SK-N-SH (cell line): ENCODE measurements at regions not wholly inside any gene's neighbourhood (a gene's known extent, or its start where the extent isn't known, plus 50 kb on each side); places are given as distances from the start of the nearest gene placed in this dataset.

Source experiments
- CTCF ChIA-PET: fragments of 300-600, 350-600 bp; formaldehyde crosslinking; extraction: SDS; loops from one replicate; lab custom pipeline; 2021; lab: Yijun Ruan, JAX
- POLR2A ChIA-PET: fragments of 350-600 bp; sonication (Branson Sonifier 250); formaldehyde crosslinking; extraction: SDS; loops from one replicate; lab custom pipeline; 2020; ENCODE audit warnings: antibody characterized with exemption, inconsistent platforms; lab: Yijun Ruan, JAX
- DNase-seq: peaks from one replicate; pipeline ENCODE4 v3.0.0; 2012
- H2AFZ ChIP-seq: fragments of 200-600 bp; sonication (generic); 2 replicates; pipeline ENCODE4 v1.8.1; 2016; ENCODE audit warnings: antibody characterized with exemption, mild to moderate bottlenecking, low read depth
- H3F3A ChIP-seq: fragments of 200-600 bp; sonication (generic); replicated peaks from 2 replicates; pipeline ENCODE3; 2016; ENCODE audit warnings: antibody characterized with exemption, mild to moderate bottlenecking; ENCODE audit not compliant: insufficient read depth
- H3K27ac ChIP-seq, 2 experiments: fragments of 200-500 bp in 1 of 2; fragments of 200-600 bp in 1 of 2; sonication (Bioruptor generic) in 1 of 2; sonication (generic), shearing (Covaris generic) in 1 of 2; 2 replicates each; pipeline versions ENCODE4 v1.5.1 to v1.6.1; 2014 to 2016; ENCODE audit warnings: low read depth in 2 of 2, inconsistent platforms in 1 of 2, low read length in 1 of 2, mild to moderate bottlenecking in 1 of 2, mixed read lengths in 1 of 2
- H3K27me3 ChIP-seq: fragments of 200-600 bp; sonication (generic), shearing (Covaris generic); 2 replicates; pipeline ENCODE4 v1.6.1; 2016; ENCODE audit warnings: mixed run types; ENCODE audit not compliant: insufficient read depth
- H3K36me3 ChIP-seq, 2 experiments: fragments of 200-500 bp in 1 of 2; fragments of 200-600 bp in 1 of 2; sonication (Bioruptor generic) in 1 of 2; sonication (generic) in 1 of 2; replicated peaks in 1 of 2; 2 replicates each; pipeline versions ENCODE3 to v1.5.1; 2014 to 2016; ENCODE audit warnings: low read length in 1 of 2, mild to moderate bottlenecking in 1 of 2; ENCODE audit not compliant: insufficient read depth in 2 of 2, control insufficient read depth in 1 of 2
- H3K4me1 ChIP-seq, 2 experiments: fragments of 200-500 bp in 1 of 2; fragments of 200-600 bp in 1 of 2; sonication (Bioruptor generic) in 1 of 2; sonication (generic), shearing (Covaris generic) in 1 of 2; 2 replicates each; pipeline versions ENCODE4 v1.5.1 to v1.6.1; 2014 to 2016; ENCODE audit warnings: low read depth in 1 of 2, low read length in 1 of 2, mixed run types in 1 of 2; ENCODE audit not compliant: insufficient read depth in 2 of 2, control insufficient read depth in 1 of 2
- H3K4me2 ChIP-seq: fragments of 200-600 bp; sonication (generic), shearing (Covaris generic); 2 replicates; pipeline ENCODE4 v1.6.1; 2017; ENCODE audit warnings: mixed run types
- H3K4me3 ChIP-seq, 2 experiments: fragments of 200-500 bp in 1 of 2; fragments of 200-600 bp in 1 of 2; sonication (Bioruptor generic) in 1 of 2; sonication (generic), shearing (Covaris generic) in 1 of 2; 2 replicates each; pipeline versions ENCODE4 v1.5.1 to v1.8.1; 2014 to 2016; ENCODE audit warnings: low read depth in 2 of 2, inconsistent platforms in 1 of 2, low read length in 1 of 2, mild to moderate bottlenecking in 1 of 2, mixed read lengths in 1 of 2, moderate library complexity in 1 of 2
- H3K79me2 ChIP-seq: fragments of 200-600 bp; sonication (generic); 2 replicates; pipeline ENCODE4 v1.8.1; 2017; ENCODE audit warnings: mild to moderate bottlenecking; ENCODE audit not compliant: insufficient read depth
- H3K9ac ChIP-seq: fragments of 200-600 bp; sonication (generic); 2 replicates; pipeline ENCODE4 v1.6.1; 2017; ENCODE audit warnings: mixed run types
- H3K9me2 ChIP-seq: fragments of 200-600 bp; sonication (generic); 2 replicates; pipeline ENCODE4 v1.6.1; 2017; ENCODE audit warnings: mixed run types
- H3K9me3 ChIP-seq: fragments of 200-600 bp; sonication (generic); 2 replicates; pipeline ENCODE4 v1.6.1; 2017; ENCODE audit warnings: mixed run types, mild to moderate bottlenecking, moderate library complexity
- H4K20me1 ChIP-seq: fragments of 200-600 bp; sonication (generic); 2 replicates; pipeline ENCODE4 v1.6.1; 2017; ENCODE audit warnings: mild to moderate bottlenecking, mixed run types; ENCODE audit not compliant: insufficient read depth
- CHD2 ChIP-seq: fragments of 150-350 bp; IDR thresholded peaks from 2 replicates; pipeline ENCODE4 v1.6.1; 2018; ENCODE audit warnings: low read length; ENCODE audit not compliant: partially characterized antibody
- ELF1 ChIP-seq: IDR thresholded peaks from 2 replicates; pipeline ENCODE4 v1.4.0; 2012
- EP300 ChIP-seq, 2 experiments: IDR thresholded peaks; 2 replicates each; pipeline versions ENCODE4 v1.4.0 to v1.6.1; 2012; ENCODE audit warnings: borderline replicate concordance in 1 of 2, low read depth in 1 of 2, low read length in 1 of 2
- EZH2phosphoT487 ChIP-seq: fragments of 200-600 bp; sonication (generic); IDR thresholded peaks from 2 replicates; pipeline ENCODE4 v1.6.1; 2017; ENCODE audit warnings: low read depth, mixed run types, mild to moderate bottlenecking, antibody characterized with exemption, moderate library complexity, borderline replicate concordance
- FOSL2 ChIP-seq: IDR thresholded peaks from 2 replicates; pipeline ENCODE4 v1.4.0; 2012; ENCODE audit warnings: low read depth, mild to moderate bottlenecking, moderate library complexity, borderline replicate concordance
- FOXJ3 ChIP-seq: sonication (generic); formaldehyde crosslinking; IDR thresholded peaks from 2 replicates; pipeline ENCODE4 v1.5.1; 2020; ENCODE audit warnings: mild to moderate bottlenecking, missing genetic modification reagents
- GABPA ChIP-seq: IDR thresholded peaks from 2 replicates; pipeline ENCODE4 v1.4.0; 2012; ENCODE audit warnings: low read depth, mild to moderate bottlenecking
- GATA2 ChIP-seq: sonication (generic); formaldehyde crosslinking; IDR thresholded peaks from 2 replicates; pipeline ENCODE4 v1.5.0; 2020; ENCODE audit warnings: mild to moderate bottlenecking, missing genetic modification reagents
- IRF3 ChIP-seq: fragments of 150-350 bp; IDR thresholded peaks from 2 replicates; pipeline ENCODE4 v1.6.1; 2016; ENCODE audit warnings: mild to moderate bottlenecking, low read depth, low read length
- MAX ChIP-seq: IDR thresholded peaks from 2 replicates; pipeline ENCODE4 v1.4.0; 2012; ENCODE audit warnings: low read depth
- MEF2A ChIP-seq: IDR thresholded peaks from 2 replicates; pipeline ENCODE4 v1.4.0; 2012; ENCODE audit warnings: low read depth, borderline replicate concordance
- MXI1 ChIP-seq: IDR thresholded peaks from 2 replicates; pipeline ENCODE4 v1.6.1; 2012; ENCODE audit warnings: mild to moderate bottlenecking, low read depth, low read length, improper control_type of control experiment
- NFIC ChIP-seq: IDR thresholded peaks from 2 replicates; pipeline ENCODE4 v1.4.0; 2012; ENCODE audit warnings: borderline replicate concordance
- NRF1 ChIP-seq: IDR thresholded peaks from 2 replicates; pipeline ENCODE4 v1.6.1; 2012; ENCODE audit warnings: low read depth, mild to moderate bottlenecking, low read length
- RCOR1 ChIP-seq: fragments of 150-350 bp; IDR thresholded peaks from 2 replicates; pipeline ENCODE4 v1.6.1; 2017; ENCODE audit warnings: antibody characterized with exemption, low read length
- REST ChIP-seq: IDR thresholded peaks from 2 replicates; pipeline ENCODE4 v1.6.1; 2012; ENCODE audit warnings: mild to moderate bottlenecking, low read depth, low read length, moderate library complexity
- RXRA ChIP-seq: IDR thresholded peaks from 2 replicates; pipeline ENCODE4 v1.4.0; 2012; ENCODE audit warnings: low read depth, mild to moderate bottlenecking, borderline replicate concordance
- TAF1 ChIP-seq: IDR thresholded peaks from 2 replicates; pipeline ENCODE4 v1.6.1; 2012; ENCODE audit warnings: low read depth, mild to moderate bottlenecking, low read length, moderate library complexity, borderline replicate concordance
- TCF12 ChIP-seq: IDR thresholded peaks from 2 replicates; pipeline ENCODE4 v1.4.0; 2012
- YY1 ChIP-seq: IDR thresholded peaks from 2 replicates; pipeline ENCODE4 v1.4.0; 2012; ENCODE audit warnings: low read depth, mild to moderate bottlenecking
- WGBS: methylation state at CpG from one replicate; pipeline ENCODE4 v1.1.6; 2017; ENCODE audit warnings: low lambda C conversion rate; 5-methylcytosine and 5-hydroxymethylcytosine counted together

- POLR2A ChIA-PET, result no interaction called here
Measured at GRCh38 chr2:220913384-220913783, 658.7 kb downstream of the EPHA4 start.

GRCh38 chr2:220915092-220915623 lies 656.9 kb downstream of the EPHA4 start:
- ChIA-PET CTCF (no interaction called here), POLR2A (no interaction called here)
- H4K20me1 ChIP-seq, result no peaks in the 10 kb centered on the region
- H3K4me2 ChIP-seq, result no peak overlapping the region
- no peaks in the 10 kb centered on the region for H3K4me1 ChIP-seq
- H3K4me3 ChIP-seq, result no peak overlapping the region
- H3K27me3 ChIP-seq, result no peaks in the 10 kb centered on the region
- TF ChIP-seq GATA2 (CRISPR knock-in tag) (no peak), MAX (no peak), YY1 (no peak), IRF3 (no peak), EZH2phosphoT487 (no peak), TCF12 (no peak), FOSL2 (no peak), EP300 (IDR thresholded peaks at IDR 0.05; ENCODE audit: borderline replicate concordance in 1 of 2, low read depth in 1 of 2, low read length in 1 of 2) (no peak), RXRA (no peak), NRF1 (no peak), TAF1 (no peak), RCOR1 (no peak), GABPA (no peak), MXI1 (no peak), ELF1 (no peak), CHD2 (no peak), REST (no peak), FOXJ3 (no peak), MEF2A (no peak), NFIC (no peak)
- 5% methylated on average over 2 of the region's 2 CpGs for WGBS
- H2AFZ ChIP-seq, result no peak overlapping the region
- H3K9ac ChIP-seq, result no peak overlapping the region
- no peaks in the 10 kb centered on the region for H3K9me3 ChIP-seq
- no peak for DNase-seq
- no peak overlapping the region for H3K27ac ChIP-seq
- H3K9me2 ChIP-seq, result no peaks in the 10 kb centered on the region
- no peaks in the 10 kb centered on the region for H3K79me2 ChIP-seq
- no peaks in the 10 kb centered on the region for H3F3A ChIP-seq
- no peaks in the 10 kb centered on the region for H3K36me3 ChIP-seq

More at GRCh38 chr2:220913384-220913783, 658.7 kb downstream of the EPHA4 start:
- Histone ChIP-seq H3K4me2 (no peak overlapping the region), H3K36me3 (no peaks in the 10 kb centered on the region), H3F3A (no peaks in the 10 kb centered on the region), H3K4me3 (no peak overlapping the region), H3K9me3 (no peaks in the 10 kb centered on the region), H2AFZ (no peak overlapping the region), H3K79me2 (no peaks in the 10 kb centered on the region), H3K9me2 (no peaks in the 10 kb centered on the region), H3K4me1 (no peaks in the 10 kb centered on the region), H3K27ac (no peak overlapping the region), H3K27me3 (no peaks in the 10 kb centered on the region), H4K20me1 (no peaks in the 10 kb centered on the region), H3K9ac (no peak overlapping the region)
- CTCF ChIA-PET, result no interaction called here
- no peak for DNase-seq
- no peak for TF ChIP-seq NFIC
